SH-SY5Y (cell line): ENCODE measurements at regions not wholly inside any gene's neighbourhood (a gene's known extent, or its start where the extent isn't known, plus 50 kb on each side); places are given as distances from the start of the nearest gene placed in this dataset.

Experiments used
- GATA2 ChIP-seq: IDR thresholded peaks from 2 replicates; pipeline ENCODE4 v1.6.1; 2011; ENCODE audit warnings: mild to moderate bottlenecking, low read depth, low read length
- GATA3 ChIP-seq: IDR thresholded peaks from 2 replicates; pipeline ENCODE4 v1.6.1; 2011; ENCODE audit warnings: low read depth, mild to moderate bottlenecking, low read length, moderate library complexity

- no peak for TF ChIP-seq GATA2
- TF ChIP-seq GATA3 = no peak
Observed at GRCh38 chr20:6941571-6941970, 174.1 kb downstream of the BMP2 start.
